HG03066 (cell line): ENCODE measurements at regions not wholly inside any gene's neighbourhood (a gene's known extent, or its start where the extent isn't known, plus 50 kb on each side); places are given as distances from the start of the nearest gene placed in this dataset.

Source experiments
- ATAC-seq: cut with Tn5 transposase; IDR thresholded peaks from one replicate; pipeline ENCODE4 v1.9.1; 2021; ENCODE audit warnings: low read depth; ENCODE audit not compliant: unreplicated experiment

GRCh38 chr13:106306748-106307277 is 228.6 kb downstream of the EFNB2 start:
- ATAC-seq = no peak

GRCh38 chr13:106302843-106303242 is 232.6 kb downstream of the EFNB2 start:
- no peak for ATAC-seq

GRCh38 chr13:106302011-106302410 is 233.5 kb downstream of the EFNB2 start:
- ATAC-seq = no peak

GRCh38 chr13:106299621-106300020 is 235.8 kb downstream of the EFNB2 start:
- ATAC-seq = no peak

GRCh38 chr13:106297283-106297682 is 238.2 kb downstream of the EFNB2 start:
- no peak for ATAC-seq

GRCh38 chr13:106296723-106297122 is 238.7 kb downstream of the EFNB2 start:
- ATAC-seq = no peak

GRCh38 chr13:106295971-106296370 is 239.5 kb downstream of the EFNB2 start:
- no peak for ATAC-seq

GRCh38 chr13:106291006-106291405 is 244.5 kb downstream of the EFNB2 start:
- no peak for ATAC-seq

- ATAC-seq = no peak
Observed at GRCh38 chr13:106287351-106287750, 248.1 kb downstream of the EFNB2 start.

GRCh38 chr13:106286811-106287210 is 248.7 kb downstream of the EFNB2 start:
- ATAC-seq = no peak

- ATAC-seq = no peak
Observed at GRCh38 chr13:106284358-106284757, 251.1 kb downstream of the EFNB2 start.

GRCh38 chr13:106281426-106281825 is 254.0 kb downstream of the EFNB2 start:
- ATAC-seq = no peak

GRCh38 chr13:106277484-106278154 is 257.8 kb downstream of the EFNB2 start:
- ATAC-seq = no peak

GRCh38 chr13:106276876-106277275 is 258.6 kb downstream of the EFNB2 start:
- ATAC-seq = no peak

GRCh38 chr13:106275446-106276032 is 259.9 kb downstream of the EFNB2 start:
- no peak for ATAC-seq

GRCh38 chr13:106274551-106275203 is 260.8 kb downstream of the EFNB2 start:
- no peak for ATAC-seq

GRCh38 chr13:106263801-106264200 is 271.7 kb downstream of the EFNB2 start:
- no peak for ATAC-seq

GRCh38 chr13:106262886-106263285 is 272.6 kb downstream of the EFNB2 start:
- no peak for ATAC-seq

GRCh38 chr13:106261450-106261849 is 274.0 kb downstream of the EFNB2 start:
- no peak for ATAC-seq

- ATAC-seq = no peak
Observed at GRCh38 chr13:106260352-106260751, 275.1 kb downstream of the EFNB2 start.

GRCh38 chr13:106259928-106260327 is 275.5 kb downstream of the EFNB2 start:
- ATAC-seq = no peak
